ENCODE measurements at regions not wholly inside any gene's neighbourhood (a gene's known extent, or its start where the extent isn't known, plus 50 kb on each side); places are given as distances from the start of the nearest gene placed in this dataset.

- H3K79me2 ChIP-seq (ENCODE audit: insufficient read depth, low read length): no peaks in the 10 kb centered on the region
- no peak overlapping the region for H3K27ac ChIP-seq (ENCODE audit: low read depth, low read length)
- H3K4me2 ChIP-seq (ENCODE audit: low read length): no peak overlapping the region
- H2AFZ ChIP-seq (ENCODE audit: low read depth, low read length): no peak overlapping the region
- TF ChIP-seq CTCF (IDR thresholded peaks at IDR 0.05; ENCODE audit: insufficient read depth, low read depth, low read length): no peak
- TF ChIP-seq EZH2 (IDR thresholded peaks at IDR 0.05; ENCODE audit: insufficient read depth, low read length): no peak
- H3K9me3 ChIP-seq (ENCODE audit: insufficient read depth, low read depth, low read length): no peaks in the 10 kb centered on the region
- no peak overlapping the region for H3K4me3 Mint-ChIP-seq (ENCODE audit: unreplicated experiment)
- FAIRE-seq (no peak), DNase-seq (ENCODE audit: low read depth) (no peak)
- no peaks in the 10 kb centered on the region for H3K36me3 ChIP-seq (ENCODE audit: insufficient read depth, low read length)
- peaks cover 2% of the 10 kb centered on the region for H3K4me1 Mint-ChIP-seq (ENCODE audit: low read depth, unreplicated experiment)
- H3K9me3 Mint-ChIP-seq (ENCODE audit: unreplicated experiment): no peaks in the 10 kb centered on the region
- no peak overlapping the region for H3K4me3 ChIP-seq (ENCODE audit: insufficient read depth, low read depth, low read length)
- H3K9ac ChIP-seq (ENCODE audit: low read length): no peak overlapping the region
- H3K27me3 Mint-ChIP-seq (ENCODE audit: low read depth, unreplicated experiment): no peaks in the 10 kb centered on the region
- H3K4me1 ChIP-seq (ENCODE audit: insufficient read depth, low read length): peaks cover 17% of the 10 kb centered on the region
- no peaks in the 10 kb centered on the region for H3K27me3 ChIP-seq (ENCODE audit: insufficient read depth, low read length)
- H4K20me1 ChIP-seq (ENCODE audit: insufficient read depth, low read length): no peaks in the 10 kb centered on the region
- no peaks in the 10 kb centered on the region for H3K36me3 Mint-ChIP-seq (ENCODE audit: low read depth, unreplicated experiment)
- no peak overlapping the region for H3K27ac Mint-ChIP-seq (ENCODE audit: unreplicated experiment)
Measured at GRCh38 chr6:133632906-133633305, 256.0 kb upstream of the TCF21 start.

GRCh38 chr6:133634474-133634873, 254.4 kb upstream of the TCF21 start:
- FAIRE-seq: no peak
- no peaks in the 10 kb centered on the region for H3K27me3 Mint-ChIP-seq (ENCODE audit: low read depth, unreplicated experiment)

More at GRCh38 chr6:133634474-133634873, 254.4 kb upstream of the TCF21 start:
- Histone ChIP-seq H3K36me3 (ENCODE audit: insufficient read depth, low read length) (no peaks in the 10 kb centered on the region), H2AFZ (ENCODE audit: low read depth, low read length) (no peak overlapping the region), H3K4me1 (ENCODE audit: insufficient read depth, low read length) (peaks cover 17% of the 10 kb centered on the region), H4K20me1 (ENCODE audit: insufficient read depth, low read length) (no peaks in the 10 kb centered on the region), H3K27me3 (ENCODE audit: insufficient read depth, low read length) (no peaks in the 10 kb centered on the region), H3K4me3 (ENCODE audit: insufficient read depth, low read depth, low read length) (no peak overlapping the region), H3K9me3 (ENCODE audit: insufficient read depth, low read depth, low read length) (no peaks in the 10 kb centered on the region), H3K27ac (ENCODE audit: low read depth, low read length) (no peak overlapping the region), H3K4me2 (ENCODE audit: low read length) (no peak overlapping the region), H3K79me2 (ENCODE audit: insufficient read depth, low read length) (no peaks in the 10 kb centered on the region), H3K9ac (ENCODE audit: low read length) (no peak overlapping the region)
- Mint-ChIP-seq H3K27ac (ENCODE audit: unreplicated experiment) (no peak overlapping the region), H3K4me1 (ENCODE audit: low read depth, unreplicated experiment) (peaks cover 2% of the 10 kb centered on the region), H3K36me3 (ENCODE audit: low read depth, unreplicated experiment) (no peaks in the 10 kb centered on the region), H3K9me3 (ENCODE audit: unreplicated experiment) (peaks cover 10% of the 10 kb centered on the region), H3K4me3 (ENCODE audit: unreplicated experiment) (no peak overlapping the region)
- TF ChIP-seq CTCF (IDR thresholded peaks at IDR 0.05; ENCODE audit: insufficient read depth, low read depth, low read length) (no peak), EZH2 (IDR thresholded peaks at IDR 0.05; ENCODE audit: insufficient read depth, low read length) (no peak)
- DNase-seq (ENCODE audit: low read depth): no peak
